ENCODE measurements at regions not wholly inside any gene's neighbourhood (a gene's known extent, or its start where the extent isn't known, plus 50 kb on each side); places are given as distances from the start of the nearest gene placed in this dataset.

GRCh38 chr9:711761-712553 is 129.5 kb upstream of the DMRT1 start:
- intact Hi-C loops (cut with micrococcal nuclease) = no loop called here
- no peaks in the 10 kb centered on the region for H3K9me3 Mint-ChIP-seq
- no peaks in the 10 kb centered on the region for H3K27me3 ChIP-seq (ENCODE audit: control insufficient read depth, insufficient read depth, low read length)
- TF ChIP-seq CTCF (IDR thresholded peaks at IDR 0.05) = no peak
- H3K4me1 ChIP-seq (ENCODE audit: control insufficient read depth, insufficient read depth, low read length) = peaks cover 3% of the 10 kb centered on the region
- H3K36me3 ChIP-seq (ENCODE audit: control insufficient read depth, insufficient read depth, low read length) = no peaks in the 10 kb centered on the region
- no peak overlapping the region for H3K27ac Mint-ChIP-seq
- no peak overlapping the region for H3K4me3 Mint-ChIP-seq
- DNase-seq (no peak), ATAC-seq (no peak)
- peaks cover 28 to 45% of the 10 kb centered on the region in 2 donors for H3K27me3 Mint-ChIP-seq (ENCODE audit: low read depth in 2 of 2)
- H3K9me3 ChIP-seq (ENCODE audit: control insufficient read depth, insufficient read depth, low read length) = no peaks in the 10 kb centered on the region
- no peak overlapping the region for H3K4me3 ChIP-seq (ENCODE audit: low read length)
- H3K27ac ChIP-seq (ENCODE audit: low read length) = no peak overlapping the region
- H3K36me3 Mint-ChIP-seq = no peaks in the 10 kb centered on the region
- peaks cover under 1 to 2% of the 10 kb centered on the region in 2 donors for H3K4me1 Mint-ChIP-seq
- WGBS (ENCODE audit: insufficient coverage) = 92% methylated on average over 22 of the region's 22 CpGs

DNA sequence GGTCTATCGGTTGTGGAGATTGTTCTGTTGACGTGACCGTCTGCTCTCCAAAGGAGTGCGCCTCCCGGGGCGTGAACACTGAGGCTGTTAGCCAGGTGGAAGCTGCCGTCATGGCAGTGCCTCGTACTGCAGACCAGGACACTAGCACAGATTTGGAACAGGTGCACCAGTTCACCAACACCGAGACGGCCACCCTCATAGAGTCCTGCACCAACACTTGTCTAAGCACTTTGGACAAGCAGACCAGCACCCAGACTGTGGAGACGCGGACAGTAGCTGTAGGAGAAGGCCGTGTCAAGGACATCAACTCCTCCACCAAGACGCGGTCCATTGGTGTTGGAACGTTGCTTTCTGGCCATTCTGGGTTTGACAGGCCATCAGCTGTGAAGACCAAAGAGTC is 128.9 kb upstream of the DMRT1 start:
- no peak for TF ChIP-seq CTCF (IDR thresholded peaks at IDR 0.05)
- no peaks in the 10 kb centered on the region for H3K4me1 Mint-ChIP-seq

DNA sequence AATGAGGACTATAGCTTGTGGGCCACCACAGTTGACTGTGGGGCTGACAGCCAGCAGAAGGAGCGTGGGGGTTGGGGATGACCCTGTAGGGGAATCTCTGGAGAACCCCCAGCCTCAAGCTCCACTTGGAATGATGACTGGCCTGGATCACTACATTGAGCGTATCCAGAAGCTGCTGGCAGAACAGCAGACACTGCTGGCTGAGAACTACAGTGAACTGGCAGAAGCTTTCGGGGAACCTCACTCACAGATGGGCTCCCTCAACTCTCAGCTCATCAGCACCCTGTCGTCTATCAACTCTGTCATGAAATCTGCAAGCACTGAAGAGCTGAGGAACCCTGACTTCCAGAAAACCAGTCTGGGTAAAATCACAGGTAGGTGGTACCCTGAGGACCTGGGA is 128.4 kb upstream of the DMRT1 start:
- peaks cover 28 to 44% of the 10 kb centered on the region in 2 donors for H3K27me3 Mint-ChIP-seq (ENCODE audit: low read depth in 2 of 2)
- H3K9me3 Mint-ChIP-seq = no peaks in the 10 kb centered on the region
- WGBS (ENCODE audit: insufficient coverage) = 81% methylated on average over 4 of the region's 4 CpGs
- no peak overlapping the region for H3K4me3 Mint-ChIP-seq
- no peak for DNase-seq
- no peak overlapping the region for H3K27ac ChIP-seq (ENCODE audit: low read length)
- no peaks in the 10 kb centered on the region for H3K36me3 ChIP-seq (ENCODE audit: control insufficient read depth, insufficient read depth, low read length)
- no peak overlapping the region for H3K4me3 ChIP-seq (ENCODE audit: low read length)
- no peaks in the 10 kb centered on the region for H3K27me3 ChIP-seq (ENCODE audit: control insufficient read depth, insufficient read depth, low read length)
- intact Hi-C loops (cut with micrococcal nuclease) = no loop called here
- no peak overlapping the region for H3K27ac Mint-ChIP-seq
- no peak for TF ChIP-seq CTCF (IDR thresholded peaks at IDR 0.05)
- no peaks in the 10 kb centered on the region for H3K4me1 Mint-ChIP-seq
- H3K36me3 Mint-ChIP-seq = no peaks in the 10 kb centered on the region
- ATAC-seq = no peak
- no peaks in the 10 kb centered on the region for H3K4me1 ChIP-seq (ENCODE audit: control insufficient read depth, insufficient read depth, low read length)
- H3K9me3 ChIP-seq (ENCODE audit: control insufficient read depth, insufficient read depth, low read length) = no peaks in the 10 kb centered on the region

More for the DNA sequence above, 128.9 kb upstream of the DMRT1 start:
- no peaks in the 10 kb centered on the region for H3K9me3 ChIP-seq (ENCODE audit: control insufficient read depth, insufficient read depth, low read length)
- H3K27me3 ChIP-seq (ENCODE audit: control insufficient read depth, insufficient read depth, low read length) = no peaks in the 10 kb centered on the region
- no peak overlapping the region for H3K27ac ChIP-seq (ENCODE audit: low read length)
- no peaks in the 10 kb centered on the region for H3K36me3 ChIP-seq (ENCODE audit: control insufficient read depth, insufficient read depth, low read length)
- Mint-ChIP-seq H3K4me3 (no peak overlapping the region), H3K27ac (no peak overlapping the region), H3K27me3 (ENCODE audit: low read depth in 2 of 2) (peaks cover 28 to 44% of the 10 kb centered on the region in 2 donors), H3K9me3 (no peaks in the 10 kb centered on the region), H3K36me3 (no peaks in the 10 kb centered on the region)
- DNase-seq (no peak), ATAC-seq (no peak)
- no peaks in the 10 kb centered on the region for H3K4me1 ChIP-seq (ENCODE audit: control insufficient read depth, insufficient read depth, low read length)
- no peak overlapping the region for H3K4me3 ChIP-seq (ENCODE audit: low read length)
- intact Hi-C loops (cut with micrococcal nuclease) = no loop called here
- 94% methylated on average over 16 of the region's 16 CpGs for WGBS (ENCODE audit: insufficient coverage)

GRCh38 chr9:714675-715074 is 126.8 kb upstream of the DMRT1 start:
- Histone ChIP-seq H3K4me1 (ENCODE audit: control insufficient read depth, insufficient read depth, low read length) (no peaks in the 10 kb centered on the region), H3K27ac (ENCODE audit: low read length) (no peak overlapping the region), H3K36me3 (ENCODE audit: control insufficient read depth, insufficient read depth, low read length) (no peaks in the 10 kb centered on the region), H3K9me3 (ENCODE audit: control insufficient read depth, insufficient read depth, low read length) (no peaks in the 10 kb centered on the region), H3K4me3 (ENCODE audit: low read length) (no peak overlapping the region), H3K27me3 (ENCODE audit: control insufficient read depth, insufficient read depth, low read length) (no peaks in the 10 kb centered on the region)
- intact Hi-C loops (cut with micrococcal nuclease) = no loop called here
- Mint-ChIP-seq H3K27me3 (ENCODE audit: low read depth in 2 of 2) (peaks cover 20 to 33% of the 10 kb centered on the region in 2 donors), H3K4me3 (no peak overlapping the region), H3K36me3 (no peaks in the 10 kb centered on the region), H3K27ac (no peak overlapping the region), H3K4me1 (no peaks in the 10 kb centered on the region), H3K9me3 (no peaks in the 10 kb centered on the region)
- TF ChIP-seq CTCF (IDR thresholded peaks at IDR 0.05) = no peak
- no peak for DNase-seq
- 75% methylated on average over 1 of the region's 2 CpGs for WGBS (ENCODE audit: insufficient coverage)
- ATAC-seq = no peak
